Activated B cell treated with CpG ODN at 0.5 μM for 24 hours (primary cell): ENCODE measurements at regions not wholly inside any gene's neighbourhood (a gene's known extent, or its start where the extent isn't known, plus 50 kb on each side); places are given as distances from the start of the nearest gene placed in this dataset.

Experiments
- ATAC-seq: fragments of 200-7000 bp; cut with Tn5 transposase; one replicate; pipeline ENCODE4 v1.10.0; 2021; ENCODE audit warnings: low read depth, mild to moderate bottlenecking, moderate library complexity
- CTCF ChIA-PET: fragments of 350-600 bp; sonication (Branson Sonifier 250); formaldehyde crosslinking; loops from one replicate; lab custom pipeline; 2021; ENCODE audit warnings: antibody characterized with exemption; lab: Charles Lee
- POLR2A ChIA-PET: fragments of 350-600 bp; sonication (Branson Sonifier 250); formaldehyde crosslinking; loops from one replicate; lab custom pipeline; 2021; ENCODE audit warnings: antibody characterized with exemption; lab: Charles Lee
- DNase-seq: peaks from one replicate; pipeline ENCODE4 v3.0.0; 2022
- H3K27ac Mint-ChIP-seq: one replicate; pipeline ENCODE4 v1.8.0; 2020; ENCODE audit warnings: mixed read lengths
- H3K27me3 Mint-ChIP-seq: one replicate; pipeline ENCODE4 v1.8.0; 2021; ENCODE audit warnings: mixed read lengths
- H3K36me3 Mint-ChIP-seq: one replicate; pipeline ENCODE4 v1.8.0; 2021; ENCODE audit warnings: low read depth, mixed read lengths
- H3K4me1 Mint-ChIP-seq: one replicate; pipeline ENCODE4 v1.8.0; 2021; ENCODE audit warnings: mixed read lengths
- H3K4me3 Mint-ChIP-seq: one replicate; pipeline ENCODE4 v1.8.0; 2020; ENCODE audit warnings: mild to moderate bottlenecking, mixed read lengths
- H3K9me3 Mint-ChIP-seq: one replicate; pipeline ENCODE4 v1.8.0; 2020; ENCODE audit warnings: mixed read lengths
- intact Hi-C: fragments of 100-400 bp; cut with micrococcal nuclease; formaldehyde crosslinking; loops from one replicate; pipeline ENCODE4 v1.15.1; 2024
- TF ChIP-seq, protein P1 (sequence below): fragments of 200-600 bp; IDR thresholded peaks from one replicate; pipeline ENCODE4 v1.8.0; 2022; ENCODE audit warnings: antibody characterized with exemption, mild to moderate bottlenecking

DNA sequence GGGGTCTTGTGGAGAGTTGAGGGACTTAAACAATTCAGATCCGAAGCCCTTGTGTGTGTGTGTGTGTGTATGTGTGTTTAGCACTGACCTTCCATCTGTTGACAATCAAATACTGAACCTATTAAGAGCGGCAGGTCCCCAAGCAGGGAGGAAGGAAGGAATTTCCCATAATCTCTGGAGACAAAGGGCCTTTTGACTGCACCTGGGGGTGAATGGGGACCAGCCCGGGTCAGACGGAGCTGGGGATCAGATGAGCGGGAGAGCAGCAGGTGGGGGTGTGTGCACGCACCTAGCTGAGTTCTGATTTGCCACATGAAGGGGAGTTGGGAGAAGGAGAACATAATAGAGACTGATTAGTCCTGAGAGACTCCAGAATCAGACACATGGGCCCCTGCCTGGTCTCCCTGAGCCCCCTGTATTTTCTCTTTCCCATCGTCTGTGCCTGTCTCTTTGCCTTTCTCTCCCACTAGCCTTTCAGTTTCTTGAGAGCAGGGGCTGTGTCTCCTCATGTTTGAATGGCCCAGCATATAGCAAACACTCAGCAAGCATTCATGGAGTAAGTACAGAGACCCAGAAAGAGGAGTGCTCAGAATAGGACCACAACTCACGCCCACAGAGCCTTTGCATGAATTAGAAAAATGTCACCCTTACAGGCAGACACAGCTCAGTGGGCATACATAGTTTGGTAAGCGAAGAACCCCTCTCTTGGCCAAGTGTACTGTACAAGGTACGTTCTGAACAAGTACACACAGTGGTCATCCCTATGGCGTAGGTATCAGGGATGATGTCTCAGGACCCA is 288.3 kb upstream of the HABP2 start:
- intact Hi-C loops, result no loop called here
- TF ChIP-seq, protein P1, sequence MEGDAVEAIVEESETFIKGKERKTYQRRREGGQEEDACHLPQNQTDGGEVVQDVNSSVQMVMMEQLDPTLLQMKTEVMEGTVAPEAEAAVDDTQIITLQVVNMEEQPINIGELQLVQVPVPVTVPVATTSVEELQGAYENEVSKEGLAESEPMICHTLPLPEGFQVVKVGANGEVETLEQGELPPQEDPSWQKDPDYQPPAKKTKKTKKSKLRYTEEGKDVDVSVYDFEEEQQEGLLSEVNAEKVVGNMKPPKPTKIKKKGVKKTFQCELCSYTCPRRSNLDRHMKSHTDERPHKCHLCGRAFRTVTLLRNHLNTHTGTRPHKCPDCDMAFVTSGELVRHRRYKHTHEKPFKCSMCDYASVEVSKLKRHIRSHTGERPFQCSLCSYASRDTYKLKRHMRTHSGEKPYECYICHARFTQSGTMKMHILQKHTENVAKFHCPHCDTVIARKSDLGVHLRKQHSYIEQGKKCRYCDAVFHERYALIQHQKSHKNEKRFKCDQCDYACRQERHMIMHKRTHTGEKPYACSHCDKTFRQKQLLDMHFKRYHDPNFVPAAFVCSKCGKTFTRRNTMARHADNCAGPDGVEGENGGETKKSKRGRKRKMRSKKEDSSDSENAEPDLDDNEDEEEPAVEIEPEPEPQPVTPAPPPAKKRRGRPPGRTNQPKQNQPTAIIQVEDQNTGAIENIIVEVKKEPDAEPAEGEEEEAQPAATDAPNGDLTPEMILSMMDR, result no peak
- H3K27ac Mint-ChIP-seq, result no peak overlapping the region
- no peaks in the 10 kb centered on the region for H3K9me3 Mint-ChIP-seq
- no peaks in the 10 kb centered on the region for H3K36me3 Mint-ChIP-seq
- POLR2A ChIA-PET, result no interaction called here
- H3K27me3 Mint-ChIP-seq, result peaks cover 24% of the 10 kb centered on the region
- no peak for ATAC-seq
- no peak overlapping the region for H3K4me3 Mint-ChIP-seq
- CTCF ChIA-PET, result no interaction called here
- no peaks in the 10 kb centered on the region for H3K4me1 Mint-ChIP-seq
- DNase-seq, result no peak

DNA sequence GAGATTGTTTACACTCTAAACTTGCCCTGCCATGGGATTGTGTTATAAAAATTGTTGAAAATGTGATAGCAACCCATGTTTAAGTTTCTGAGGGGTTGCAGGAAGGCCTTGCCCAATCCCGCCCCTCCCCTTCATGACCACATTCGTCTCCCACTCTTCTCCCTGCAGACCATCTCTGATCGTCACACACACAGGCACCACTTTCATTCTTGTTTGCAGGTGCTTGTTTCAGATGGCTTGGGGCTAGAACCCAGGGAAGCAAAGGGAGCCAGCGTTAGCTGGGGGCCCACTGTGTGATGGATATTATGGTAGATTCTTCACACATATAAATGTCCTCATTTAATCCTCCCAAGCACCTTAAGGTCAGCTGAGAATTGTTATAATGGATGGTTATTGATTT is 286.7 kb upstream of the HABP2 start:
- ATAC-seq (no peak), DNase-seq (no peak)
- no peak overlapping the region for H3K4me3 Mint-ChIP-seq
- intact Hi-C loops, result no loop called here
- TF ChIP-seq, protein P1, result no peak
- peaks cover 16% of the 10 kb centered on the region for H3K27me3 Mint-ChIP-seq
- peaks cover 3% of the 10 kb centered on the region for H3K9me3 Mint-ChIP-seq
- H3K4me1 Mint-ChIP-seq, result no peaks in the 10 kb centered on the region
- ChIA-PET POLR2A (no interaction called here), CTCF (no interaction called here)
- no peak overlapping the region for H3K27ac Mint-ChIP-seq
- H3K36me3 Mint-ChIP-seq, result no peaks in the 10 kb centered on the region

DNA sequence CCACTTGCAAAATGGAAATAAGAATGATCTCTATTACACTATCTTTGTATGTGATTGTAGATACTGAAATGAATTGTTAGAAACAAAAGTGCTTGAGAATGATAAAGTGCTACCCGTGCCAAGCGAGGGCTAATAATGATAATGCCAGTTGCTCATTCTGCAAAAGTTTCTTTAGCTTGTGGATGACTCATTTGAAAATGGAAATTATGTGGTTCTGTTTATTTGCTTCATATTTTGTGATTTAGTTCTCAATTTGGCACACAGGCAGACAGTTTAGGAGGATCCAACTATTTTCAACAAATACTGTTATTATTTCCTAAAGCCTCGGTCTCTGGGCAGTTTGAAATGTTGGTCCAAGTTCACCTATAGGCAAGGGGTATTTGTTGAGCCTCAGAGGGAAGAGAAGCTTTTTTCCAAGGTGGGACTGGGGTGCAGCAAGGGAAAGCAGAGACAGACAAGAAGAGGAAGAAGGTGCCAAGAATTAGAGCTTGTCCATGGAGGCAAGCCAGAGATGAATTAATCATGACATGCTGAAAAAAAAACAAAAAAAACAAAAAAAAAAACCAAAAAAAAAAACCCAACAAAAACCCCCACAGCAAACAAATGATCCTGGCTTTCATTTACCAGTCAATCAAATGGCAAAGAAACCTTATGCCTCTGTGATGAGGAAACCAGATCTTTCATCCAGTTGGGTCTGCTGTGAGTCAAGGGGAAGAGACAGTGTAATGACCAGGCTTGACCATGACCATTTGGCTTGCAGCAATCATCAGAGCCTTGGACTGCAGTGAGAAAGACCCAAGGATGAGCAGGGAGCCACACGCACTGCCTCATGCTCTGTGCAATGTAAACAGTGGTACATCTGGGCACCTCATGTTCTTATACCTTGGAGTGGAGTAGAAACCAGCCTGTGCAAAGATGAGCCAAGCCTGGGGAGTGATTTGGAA is 285.0 kb upstream of the HABP2 start:
- DNase-seq (no peak), ATAC-seq (no peak)

DNA sequence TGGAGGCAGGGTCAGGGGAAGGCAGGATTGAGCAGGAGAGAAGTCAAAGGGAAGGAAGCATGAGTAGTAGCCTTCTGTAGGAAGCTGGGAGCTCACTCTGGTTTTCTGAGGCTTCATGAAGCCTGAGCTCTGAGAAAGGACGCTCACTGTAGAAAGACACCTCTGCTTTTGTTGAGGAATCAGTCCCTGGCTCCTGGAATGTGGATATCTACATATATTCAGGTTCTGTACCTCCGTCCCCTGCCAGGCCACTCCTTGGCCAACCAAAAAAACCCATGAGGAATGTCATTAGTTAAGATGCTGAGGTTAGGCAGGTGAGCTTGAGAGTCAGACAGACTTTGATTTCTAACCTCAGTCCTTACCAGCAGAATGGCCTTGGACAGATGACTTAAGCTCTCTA is 283.5 kb upstream of the HABP2 start:
- intact Hi-C loops, result no loop called here
- CTCF ChIA-PET, result no interaction called here

More for the DNA sequence above, 285.0 kb upstream of the HABP2 start:
- ChIA-PET CTCF (no interaction called here), POLR2A (no interaction called here)
- Mint-ChIP-seq H3K4me1 (peaks cover 4% of the 10 kb centered on the region), H3K27ac (no peak overlapping the region), H3K4me3 (no peak overlapping the region), H3K36me3 (no peaks in the 10 kb centered on the region), H3K27me3 (peaks cover 16% of the 10 kb centered on the region), H3K9me3 (peaks cover 3% of the 10 kb centered on the region)
- TF ChIP-seq, protein P1, result no peak
- intact Hi-C loops, result no loop called here

More for the DNA sequence above, 283.5 kb upstream of the HABP2 start:
- DNase-seq (no peak), ATAC-seq (no peak)
- Mint-ChIP-seq H3K36me3 (no peaks in the 10 kb centered on the region), H3K4me1 (peaks cover 13% of the 10 kb centered on the region), H3K9me3 (peaks cover 3% of the 10 kb centered on the region), H3K27ac (no peak overlapping the region), H3K4me3 (no peak overlapping the region), H3K27me3 (peaks cover 13% of the 10 kb centered on the region)
- TF ChIP-seq, protein P1, result no peak
- POLR2A ChIA-PET, result no interaction called here
